Neural cell (in vitro differentiated cells): ENCODE measurements at regions not wholly inside any gene's neighbourhood (a gene's known extent, or its start where the extent isn't known, plus 50 kb on each side); places are given as distances from the start of the nearest gene placed in this dataset.
"Not testable (repeated sequence)": the region's sequence is repeated elsewhere in the genome, so short reads cannot be mapped to it uniquely, and the experiment has no call there.

Source experiments
- H2AFZ ChIP-seq: fragments of 200-600, 300-800 bp; sonication (generic), shearing (Covaris generic); 2 replicates; pipeline ENCODE4 v1.6.0; 2014; ENCODE audit warnings: low read depth, mild to moderate bottlenecking, antibody characterized with exemption, low read length, moderate library complexity
- H3F3A ChIP-seq: fragments of 200-600 bp; shearing (Covaris generic); 2 replicates; pipeline ENCODE4 v1.6.1; 2016; ENCODE audit warnings: mild to moderate bottlenecking, moderate library complexity, mixed read lengths, antibody characterized with exemption, low read length; ENCODE audit not compliant: insufficient read depth, poor library complexity, severe bottlenecking
- H3K27ac ChIP-seq: fragments of 200-600, 300-800 bp; sonication (generic), shearing (Covaris generic); 2 replicates; pipeline ENCODE4 v1.5.1; 2014; ENCODE audit warnings: mild to moderate bottlenecking, low read length, moderate library complexity
- H3K27me3 ChIP-seq: fragments of 300-800, 200-600 bp; sonication (generic), shearing (Covaris generic); 2 replicates; pipeline ENCODE4 v1.6.0; 2014; ENCODE audit warnings: mild to moderate bottlenecking, low read depth, low read length, moderate library complexity; ENCODE audit not compliant: insufficient read depth
- H3K36me3 ChIP-seq: fragments of 300-800, 200-600 bp; sonication (generic), shearing (Covaris generic); 2 replicates; pipeline ENCODE4 v1.5.1; 2014; ENCODE audit warnings: mild to moderate bottlenecking, antibody characterized with exemption, low read length, moderate library complexity; ENCODE audit not compliant: insufficient read depth
- H3K4me2 ChIP-seq: fragments of 300-800, 200-600 bp; sonication (generic), shearing (Covaris generic); 2 replicates; pipeline ENCODE4 v1.6.0; 2014; ENCODE audit warnings: mild to moderate bottlenecking, low read length
- H3K4me3 ChIP-seq: fragments of 300-800, 200-600 bp; sonication (generic), shearing (Covaris generic); 2 replicates; pipeline ENCODE4 v1.5.1; 2014; ENCODE audit warnings: mild to moderate bottlenecking, low read length, moderate library complexity
- H3K79me2 ChIP-seq: fragments of 200-600 bp; shearing (Covaris generic); replicated peaks from 2 replicates; pipeline ENCODE4 v1.6.0; 2014; ENCODE audit warnings: mild to moderate bottlenecking, low read length, moderate library complexity; ENCODE audit not compliant: insufficient read depth
- H3K9ac ChIP-seq: fragments of 300-800, 200-600 bp; sonication (generic), shearing (Covaris generic); 2 replicates; pipeline ENCODE4 v1.6.1; 2016; ENCODE audit warnings: mild to moderate bottlenecking, low read length, mixed read lengths
- H3K9me2 ChIP-seq: fragments of 200-600 bp; shearing (Covaris generic); 2 replicates; pipeline ENCODE4 v1.6.1; 2016; ENCODE audit warnings: mild to moderate bottlenecking, low read length, mixed read lengths; ENCODE audit not compliant: insufficient read depth
- H3K9me3 ChIP-seq: fragments of 200-600, 300-800 bp; sonication (generic), shearing (Covaris generic); 2 replicates; pipeline ENCODE4 v1.6.1; 2016; ENCODE audit warnings: mild to moderate bottlenecking, mixed run types, low read length, moderate library complexity, mixed read lengths
- H4K20me1 ChIP-seq: fragments of 200-600 bp; shearing (Covaris generic); 2 replicates; pipeline ENCODE4 v1.6.1; 2016; ENCODE audit warnings: mild to moderate bottlenecking, mixed run types; ENCODE audit not compliant: insufficient read depth
- EP300 ChIP-seq: fragments of 450-650 bp; conservative IDR thresholded peaks from 2 replicates; pipeline ENCODE4 v1.6.1; 2014; ENCODE audit warnings: antibody characterized with exemption, mild to moderate bottlenecking, moderate library complexity; ENCODE audit not compliant: poor library complexity, severe bottlenecking
- EZH2 ChIP-seq: fragments of 200-600, 300-800 bp; shearing (Covaris generic), sonication (generic); IDR thresholded peaks from 2 replicates; pipeline ENCODE4 v1.6.1; 2014; ENCODE audit warnings: antibody characterized with exemption, low read length, borderline replicate concordance, mild to moderate bottlenecking; ENCODE audit not compliant: insufficient read depth, poor library complexity, severe bottlenecking
- MXI1 ChIP-seq: fragments of 450-650 bp; conservative IDR thresholded peaks from 2 replicates; pipeline ENCODE4 v1.6.1; 2014; ENCODE audit warnings: antibody characterized with exemption, mild to moderate bottlenecking; ENCODE audit not compliant: poor library complexity, severe bottlenecking
- RAD21 ChIP-seq: fragments of 450-650 bp; conservative IDR thresholded peaks from 2 replicates; pipeline ENCODE4 v1.6.1; 2014; ENCODE audit warnings: antibody characterized with exemption, mild to moderate bottlenecking, moderate library complexity
- SMC3 ChIP-seq: fragments of 450-650 bp; conservative IDR thresholded peaks from 2 replicates; pipeline ENCODE4 v1.6.1; 2014; ENCODE audit warnings: antibody characterized with exemption, mild to moderate bottlenecking, moderate library complexity; ENCODE audit not compliant: poor library complexity
- TAF1 ChIP-seq: IDR thresholded peaks from 2 replicates; pipeline ENCODE4 v1.6.1; 2012; ENCODE audit warnings: low read depth
- TF ChIP-seq, protein P1 (sequence below): fragments of 450-650 bp; IDR thresholded peaks from 2 replicates; pipeline ENCODE4 v1.5.1; 2014; ENCODE audit warnings: antibody characterized with exemption, mild to moderate bottlenecking, moderate library complexity; ENCODE audit not compliant: poor library complexity, severe bottlenecking
- TF ChIP-seq, protein P2 (sequence below): IDR thresholded peaks from 2 replicates; pipeline ENCODE4 v1.6.1; 2012; ENCODE audit warnings: borderline replicate concordance

DNA sequence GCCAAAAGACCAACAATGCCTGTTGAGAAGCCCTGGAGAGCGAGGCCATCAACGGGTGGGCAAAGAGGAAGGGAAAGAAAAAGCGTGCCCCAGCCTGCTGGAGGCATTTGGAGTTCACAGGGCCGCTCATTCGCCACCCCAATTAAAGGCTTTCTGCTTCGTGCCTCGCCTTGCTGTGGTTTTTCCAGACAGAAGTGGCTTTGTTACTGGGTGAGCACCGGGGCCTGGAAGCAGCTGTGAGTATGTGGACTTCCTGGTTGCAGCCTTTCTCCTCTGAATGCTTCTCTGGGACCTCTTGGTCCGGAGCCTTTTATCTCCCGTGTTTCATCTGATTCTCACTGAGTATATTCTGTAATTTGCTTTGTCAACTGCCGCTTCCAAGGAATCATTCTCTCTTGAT lies 118.1 kb upstream of the EGR2 start:
- no peaks in the 10 kb centered on the region for H3K27me3 ChIP-seq
- H3K9me3 ChIP-seq, result no peaks in the 10 kb centered on the region
- no peak for TF ChIP-seq MXI1
- TF ChIP-seq EZH2, result no peak
- TF ChIP-seq, protein P1, sequence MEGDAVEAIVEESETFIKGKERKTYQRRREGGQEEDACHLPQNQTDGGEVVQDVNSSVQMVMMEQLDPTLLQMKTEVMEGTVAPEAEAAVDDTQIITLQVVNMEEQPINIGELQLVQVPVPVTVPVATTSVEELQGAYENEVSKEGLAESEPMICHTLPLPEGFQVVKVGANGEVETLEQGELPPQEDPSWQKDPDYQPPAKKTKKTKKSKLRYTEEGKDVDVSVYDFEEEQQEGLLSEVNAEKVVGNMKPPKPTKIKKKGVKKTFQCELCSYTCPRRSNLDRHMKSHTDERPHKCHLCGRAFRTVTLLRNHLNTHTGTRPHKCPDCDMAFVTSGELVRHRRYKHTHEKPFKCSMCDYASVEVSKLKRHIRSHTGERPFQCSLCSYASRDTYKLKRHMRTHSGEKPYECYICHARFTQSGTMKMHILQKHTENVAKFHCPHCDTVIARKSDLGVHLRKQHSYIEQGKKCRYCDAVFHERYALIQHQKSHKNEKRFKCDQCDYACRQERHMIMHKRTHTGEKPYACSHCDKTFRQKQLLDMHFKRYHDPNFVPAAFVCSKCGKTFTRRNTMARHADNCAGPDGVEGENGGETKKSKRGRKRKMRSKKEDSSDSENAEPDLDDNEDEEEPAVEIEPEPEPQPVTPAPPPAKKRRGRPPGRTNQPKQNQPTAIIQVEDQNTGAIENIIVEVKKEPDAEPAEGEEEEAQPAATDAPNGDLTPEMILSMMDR, result no peak
- no peak for TF ChIP-seq TAF1
- TF ChIP-seq EP300, result no peak
- no peaks in the 10 kb centered on the region for H4K20me1 ChIP-seq
- H2AFZ ChIP-seq, result no peak overlapping the region
- H3K4me2 ChIP-seq, result no peak overlapping the region
- H3K36me3 ChIP-seq, result no peaks in the 10 kb centered on the region
- H3K27ac ChIP-seq, result no peak overlapping the region
- no peaks in the 10 kb centered on the region for H3F3A ChIP-seq
- no peak overlapping the region for H3K9ac ChIP-seq
- H3K4me3 ChIP-seq, result no peak overlapping the region
- H3K9me2 ChIP-seq, result no peaks in the 10 kb centered on the region
- H3K79me2 ChIP-seq, result no peaks in the 10 kb centered on the region

DNA sequence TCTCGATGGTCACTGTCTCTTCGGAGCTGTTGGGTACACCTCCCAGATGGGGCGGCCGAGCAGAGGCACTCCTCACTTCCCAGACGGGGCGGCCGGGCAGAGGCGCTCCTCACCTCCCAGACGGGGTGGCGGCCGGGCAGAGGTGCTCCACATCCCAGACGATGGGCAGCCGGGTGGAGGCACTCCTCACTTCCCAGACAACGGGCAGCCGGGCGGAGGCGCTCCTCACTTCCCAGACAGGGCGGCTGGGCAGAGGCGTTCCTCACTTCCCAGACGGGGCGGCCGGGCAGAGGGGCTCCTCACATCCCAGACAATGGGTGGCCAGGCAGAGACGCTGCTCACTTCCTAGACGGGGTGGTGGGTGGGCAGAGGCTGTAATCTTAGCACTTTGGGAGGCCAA lies 112.6 kb upstream of the EGR2 start:
- H3K9ac ChIP-seq, H3K4me3 ChIP-seq, H2AFZ ChIP-seq, H3K9me2 ChIP-seq, H3K27me3 ChIP-seq, H3K4me2 ChIP-seq, H3K27ac ChIP-seq, H3F3A ChIP-seq, H3K36me3 ChIP-seq, H4K20me1 ChIP-seq, H3K9me3 ChIP-seq, H3K79me2 ChIP-seq: not testable (repeated sequence)

DNA sequence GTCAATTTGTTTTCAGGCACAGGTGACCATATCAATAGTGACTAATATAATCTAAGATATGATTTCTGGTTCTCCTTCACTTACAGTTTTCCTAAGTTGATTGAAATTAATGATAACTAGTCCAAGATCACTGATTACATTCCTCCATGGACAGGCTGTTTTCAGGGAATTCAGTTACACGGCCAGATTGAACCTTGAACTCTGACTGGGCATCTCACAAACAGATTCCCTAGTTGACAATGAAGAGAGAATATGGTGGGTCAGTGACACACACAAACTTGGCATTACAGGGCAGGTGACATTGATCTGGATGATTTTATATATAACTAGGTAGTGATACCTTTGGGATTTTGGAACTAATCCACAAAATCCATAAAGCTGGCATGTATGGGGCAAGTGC lies 110.2 kb upstream of the EGR2 start:
- Histone ChIP-seq H3K9me3 (no peaks in the 10 kb centered on the region), H3K27ac (no peak overlapping the region), H2AFZ (no peak overlapping the region), H3K4me3 (no peak overlapping the region), H3K36me3 (no peaks in the 10 kb centered on the region), H3K9me2 (no peaks in the 10 kb centered on the region), H3K4me2 (no peak overlapping the region), H3K9ac (no peak overlapping the region), H3K27me3 (no peaks in the 10 kb centered on the region), H3F3A (no peaks in the 10 kb centered on the region), H4K20me1 (no peaks in the 10 kb centered on the region), H3K79me2 (no peaks in the 10 kb centered on the region)
- TF ChIP-seq MXI1 (no peak), EZH2 (no peak), TAF1 (no peak), EP300 (no peak), SMC3 (no peak), RAD21 (no peak)
- TF ChIP-seq, protein P2, sequence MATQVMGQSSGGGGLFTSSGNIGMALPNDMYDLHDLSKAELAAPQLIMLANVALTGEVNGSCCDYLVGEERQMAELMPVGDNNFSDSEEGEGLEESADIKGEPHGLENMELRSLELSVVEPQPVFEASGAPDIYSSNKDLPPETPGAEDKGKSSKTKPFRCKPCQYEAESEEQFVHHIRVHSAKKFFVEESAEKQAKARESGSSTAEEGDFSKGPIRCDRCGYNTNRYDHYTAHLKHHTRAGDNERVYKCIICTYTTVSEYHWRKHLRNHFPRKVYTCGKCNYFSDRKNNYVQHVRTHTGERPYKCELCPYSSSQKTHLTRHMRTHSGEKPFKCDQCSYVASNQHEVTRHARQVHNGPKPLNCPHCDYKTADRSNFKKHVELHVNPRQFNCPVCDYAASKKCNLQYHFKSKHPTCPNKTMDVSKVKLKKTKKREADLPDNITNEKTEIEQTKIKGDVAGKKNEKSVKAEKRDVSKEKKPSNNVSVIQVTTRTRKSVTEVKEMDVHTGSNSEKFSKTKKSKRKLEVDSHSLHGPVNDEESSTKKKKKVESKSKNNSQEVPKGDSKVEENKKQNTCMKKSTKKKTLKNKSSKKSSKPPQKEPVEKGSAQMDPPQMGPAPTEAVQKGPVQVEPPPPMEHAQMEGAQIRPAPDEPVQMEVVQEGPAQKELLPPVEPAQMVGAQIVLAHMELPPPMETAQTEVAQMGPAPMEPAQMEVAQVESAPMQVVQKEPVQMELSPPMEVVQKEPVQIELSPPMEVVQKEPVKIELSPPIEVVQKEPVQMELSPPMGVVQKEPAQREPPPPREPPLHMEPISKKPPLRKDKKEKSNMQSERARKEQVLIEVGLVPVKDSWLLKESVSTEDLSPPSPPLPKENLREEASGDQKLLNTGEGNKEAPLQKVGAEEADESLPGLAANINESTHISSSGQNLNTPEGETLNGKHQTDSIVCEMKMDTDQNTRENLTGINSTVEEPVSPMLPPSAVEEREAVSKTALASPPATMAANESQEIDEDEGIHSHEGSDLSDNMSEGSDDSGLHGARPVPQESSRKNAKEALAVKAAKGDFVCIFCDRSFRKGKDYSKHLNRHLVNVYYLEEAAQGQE, result no peak
